IMR-90 (cell line): ENCODE measurements at regions not wholly inside any gene's neighbourhood (a gene's known extent, or its start where the extent isn't known, plus 50 kb on each side); places are given as distances from the start of the nearest gene placed in this dataset.

Source experiments
- ATAC-seq: fragments of 200-7000 bp; cut with Tn5 transposase; 2 replicates; pipeline ENCODE4 v1.9.1; 2020; ENCODE audit warnings: low read depth, mild to moderate bottlenecking, moderate library complexity
- BruUV-seq: library from RNA; stranded (reverse); fragments of 400-500 nt; replicated peaks from 2 replicates; lab custom pipeline; 2021; lab: Mats Ljungman, UMichigan
- CTCF ChIA-PET: fragments of 300-600 bp; formaldehyde crosslinking; extraction: SDS; loops from one replicate; lab custom pipeline; 2021; ENCODE audit warnings: antibody characterized with exemption; lab: Yijun Ruan, JAX
- POLR2A ChIA-PET: fragments of 300-600 bp; sonication (Branson Sonifier 250); formaldehyde crosslinking; loops from one replicate; lab custom pipeline; 2022; ENCODE audit warnings: antibody characterized with exemption; ENCODE audit not compliant: unreplicated experiment; lab: Charles Lee
- DNase-seq: peaks from one replicate; pipeline ENCODE4 v3.0.0; 2013
- H2AFZ ChIP-seq: replicated peaks from 2 replicates; pipeline ENCODE3; 2013; ENCODE audit warnings: low read length, mild to moderate bottlenecking; ENCODE audit not compliant: poor library complexity
- H2AK5ac ChIP-seq: 2 replicates; pipeline ENCODE4 v1.6.1; 2013; ENCODE audit warnings: low read depth, low read length, inconsistent platforms
- H2AK9ac ChIP-seq: replicated peaks from 2 replicates; pipeline ENCODE3; 2013; ENCODE audit warnings: mild to moderate bottlenecking, low read depth, low read length, moderate library complexity; ENCODE audit not compliant: poor library complexity
- H2BK120ac ChIP-seq: 2 replicates; pipeline ENCODE4 v1.6.1; 2013; ENCODE audit warnings: low read depth, low read length, inconsistent platforms
- H2BK15ac ChIP-seq: 3 replicates; pipeline ENCODE4 v1.6.1; 2013; ENCODE audit warnings: low read depth, low read length, inconsistent platforms
- H2BK20ac ChIP-seq: 2 replicates; pipeline ENCODE4 v1.6.1; 2013; ENCODE audit warnings: low read depth, mild to moderate bottlenecking, inconsistent platforms, low read length, moderate library complexity
- H2BK5ac ChIP-seq: 2 replicates; pipeline ENCODE4 v1.6.1; 2013; ENCODE audit warnings: mild to moderate bottlenecking, low read depth, low read length, inconsistent platforms; ENCODE audit not compliant: poor library complexity, severe bottlenecking
- H3K14ac ChIP-seq: replicated peaks from 2 replicates; pipeline ENCODE4 v1.6.1; 2013; ENCODE audit warnings: low read depth, low read length, inconsistent platforms
- H3K18ac ChIP-seq: 2 replicates; pipeline ENCODE4 v1.6.1; 2013; ENCODE audit warnings: low read depth, low read length, control low read depth
- H3K23ac ChIP-seq: 2 replicates; pipeline ENCODE4 v1.6.1; 2013; ENCODE audit warnings: low read depth, low read length, inconsistent platforms
- H3K27ac ChIP-seq: 2 replicates; pipeline ENCODE4 v1.5.1; 2013; ENCODE audit warnings: mild to moderate bottlenecking, control low read depth, low read length; ENCODE audit not compliant: insufficient read depth
- H3K27me3 ChIP-seq: 2 replicates; pipeline ENCODE4 v1.6.1; 2013; ENCODE audit warnings: low read length; ENCODE audit not compliant: control insufficient read depth, insufficient read depth
- H3K36me3 ChIP-seq: 2 replicates; pipeline ENCODE4 v1.6.1; 2013; ENCODE audit warnings: low read length, mixed read lengths; ENCODE audit not compliant: control insufficient read depth, insufficient read depth
- H3K4ac ChIP-seq: 2 replicates; pipeline ENCODE4 v1.6.1; 2013; ENCODE audit warnings: low read depth, low read length, inconsistent platforms
- H3K4me1 ChIP-seq: 2 replicates; pipeline ENCODE4 v1.6.1; 2013; ENCODE audit warnings: low read length, mixed read lengths; ENCODE audit not compliant: control insufficient read depth, insufficient read depth
- H3K4me2 ChIP-seq: 2 replicates; pipeline ENCODE4 v1.6.1; 2013; ENCODE audit warnings: low read depth, mild to moderate bottlenecking, control low read depth, low read length, moderate library complexity
- H3K4me3 ChIP-seq: 2 replicates; pipeline ENCODE4 v1.5.1; 2013; ENCODE audit warnings: low read depth, mild to moderate bottlenecking, control low read depth, low read length, moderate library complexity; ENCODE audit not compliant: insufficient read depth
- H3K56ac ChIP-seq: 2 replicates; pipeline ENCODE4 v1.6.1; 2013; ENCODE audit warnings: low read length, inconsistent platforms; ENCODE audit not compliant: insufficient read depth; ENCODE audit errors: extremely low read depth
- H3K79me1 ChIP-seq, 2 experiments: 2 replicates each; pipeline ENCODE4 v1.6.1; 2013; ENCODE audit warnings: low read length in 2 of 2, inconsistent platforms in 1 of 2, low read depth in 1 of 2
- H3K9ac ChIP-seq: 2 replicates; pipeline ENCODE4 v1.6.1; 2013; ENCODE audit warnings: low read depth, low read length, control low read depth
- H3K9me1 ChIP-seq: 2 replicates; pipeline ENCODE4 v1.6.1; 2013; ENCODE audit warnings: low read length, inconsistent platforms; ENCODE audit not compliant: insufficient read depth
- H3K9me3 ChIP-seq: 2 replicates; pipeline ENCODE4 v1.6.1; 2013; ENCODE audit warnings: low read length; ENCODE audit not compliant: control insufficient read depth, insufficient read depth
- H4K20me1 ChIP-seq: 2 replicates; pipeline ENCODE4 v1.6.1; 2013; ENCODE audit warnings: low read length, inconsistent platforms; ENCODE audit not compliant: insufficient read depth
- H4K5ac ChIP-seq: 2 replicates; pipeline ENCODE4 v1.6.1; 2013; ENCODE audit warnings: mild to moderate bottlenecking, low read depth, low read length, control low read depth
- H4K8ac ChIP-seq, 2 experiments: 2 replicates each; pipeline ENCODE4 v1.6.1; 2013; ENCODE audit warnings: low read depth in 2 of 2, low read length in 2 of 2, control low read depth in 1 of 2, inconsistent platforms in 1 of 2
- H4K91ac ChIP-seq: 2 replicates; pipeline ENCODE4 v1.6.1; 2013; ENCODE audit warnings: low read depth, low read length, inconsistent platforms; ENCODE audit not compliant: insufficient read depth
- BHLHE40 ChIP-seq: fragments of 150-350 bp; IDR thresholded peaks from 2 replicates; pipeline ENCODE4 v1.6.1; 2016; ENCODE audit warnings: mild to moderate bottlenecking, low read depth, low read length
- CEBPB ChIP-seq: IDR thresholded peaks from 2 replicates; pipeline ENCODE4 v1.6.1; 2012; ENCODE audit warnings: low read depth, low read length, improper control_type of control experiment
- CHD1 ChIP-seq: IDR thresholded peaks from 2 replicates; pipeline ENCODE4 v1.6.1; 2012; ENCODE audit warnings: low read depth, low read length, improper control_type of control experiment
- ELK1 ChIP-seq: fragments of 150-350 bp; IDR thresholded peaks from 2 replicates; pipeline ENCODE4 v1.6.1; 2016; ENCODE audit warnings: low read depth, mild to moderate bottlenecking, low read length, moderate library complexity, borderline replicate concordance
- NFE2L2 ChIP-seq: fragments of 150-350 bp; IDR thresholded peaks from 2 replicates; pipeline ENCODE4 v1.6.1; 2016; ENCODE audit warnings: low read depth, mild to moderate bottlenecking, low read length
- POLR2A ChIP-seq: IDR thresholded peaks from 2 replicates; pipeline ENCODE4 v1.6.1; 2012; ENCODE audit warnings: mild to moderate bottlenecking, low read depth, low read length
- RAD21 ChIP-seq: IDR thresholded peaks from 2 replicates; pipeline ENCODE4 v1.6.1; 2012; ENCODE audit warnings: low read length, improper control_type of control experiment
- RCOR1 ChIP-seq: IDR thresholded peaks from 2 replicates; pipeline ENCODE4 v1.6.1; 2012; ENCODE audit warnings: mild to moderate bottlenecking, low read length, improper control_type of control experiment; ENCODE audit not compliant: insufficient replicate concordance
- RFX5 ChIP-seq: IDR thresholded peaks from 2 replicates; pipeline ENCODE4 v1.8.0; 2012; ENCODE audit warnings: low read depth, mild to moderate bottlenecking, low read length, moderate library complexity
- USF2 ChIP-seq: fragments of 150-350 bp; IDR thresholded peaks from 2 replicates; pipeline ENCODE4 v1.6.1; 2017; ENCODE audit warnings: mild to moderate bottlenecking, antibody characterized with exemption, low read length, low read depth
- WGBS, 2 experiments: methylation state at CpG; one replicate each; pipeline versions ENCODE4 v1.1.5 to v1.1.7; 2013; ENCODE audit warnings: missing lambda C conversion rate in 2 of 2; ENCODE audit not compliant: insufficient read length in 1 of 2; ENCODE audit errors: extremely low coverage in 2 of 2; 5-methylcytosine and 5-hydroxymethylcytosine counted together
- dilution Hi-C: fragments of 300-500 bp; cut with HindIII; formaldehyde crosslinking; loops from one replicate; pipeline ENCODE4 v1.14.3; 2018; ENCODE audit warnings: low sequenced_read_pairs; ENCODE audit not compliant: unreplicated experiment
- in situ Hi-C: fragments of 300-500 bp; cut with MboI; formaldehyde crosslinking; loops from 3 replicates; pipeline ENCODE4 v1.14.3; 2019; ENCODE audit warnings: low sequenced_read_pairs, inconsistent platforms, mixed read lengths
- intact Hi-C: fragments of 100-400 bp; cut with micrococcal nuclease; formaldehyde crosslinking; loops from 2 replicates; pipeline ENCODE4 v1.10.0; 2022

- in situ Hi-C loops (no loop called here), intact Hi-C loops (no loop called here), dilution Hi-C loops (no loop called here)
- DNase-seq: no peak
- Histone ChIP-seq H4K91ac (no peak overlapping the region), H3K4me1 (no peaks in the 10 kb centered on the region), H3K18ac (no peak overlapping the region), H3K27me3 (0 out of 2 replicates have a peak, but pooled peaks cover 2% of the 10 kb centered on the region), H3K36me3 (no peaks in the 10 kb centered on the region), H3K4me3 (no peak overlapping the region), H3K14ac (no peak overlapping the region), H2BK5ac (no peak overlapping the region), H4K5ac (no peak overlapping the region), H3K4ac (no peak overlapping the region), H2AK5ac (no peak overlapping the region), H2AFZ (no peak overlapping the region), H3K79me1 (no peaks in the 10 kb centered on the region), H2BK20ac (no peak overlapping the region), H3K56ac (no peak overlapping the region), H3K9me1 (no peaks in the 10 kb centered on the region), H3K9ac (no peak overlapping the region), H4K8ac (no peak overlapping the region), H3K4me2 (no peak overlapping the region), H4K20me1 (no peaks in the 10 kb centered on the region), H2BK120ac (no peak overlapping the region), H3K27ac (no peak overlapping the region), H2AK9ac (no peak overlapping the region), H3K9me3 (no peaks in the 10 kb centered on the region), H3K23ac (no peak overlapping the region), H2BK15ac (no peak overlapping the region)
- BruUV-seq: no TSS peak
- no peak for ATAC-seq
- no CpG with 5 or more reads among the region's 5 CpGs for WGBS, 2 experiments
- POLR2A ChIA-PET: no interaction called here
- CTCF ChIA-PET: no interaction called here
- TF ChIP-seq RAD21: no peak
- no peak for TF ChIP-seq NFE2L2
- TF ChIP-seq RFX5: no peak
- no peak for TF ChIP-seq ELK1
- TF ChIP-seq POLR2A: no peak
- no peak for TF ChIP-seq CEBPB
- TF ChIP-seq CHD1: no peak
- TF ChIP-seq USF2: no peak
- TF ChIP-seq BHLHE40: no peak
- no peak for TF ChIP-seq RCOR1
These were observed 84.7 kb downstream of the MRPL46 start for GRCh38 chr15:88382482-88382983.
